Brain microvascular endothelial cell (primary cell): ENCODE measurements at regions not wholly inside any gene's neighbourhood (a gene's known extent, or its start where the extent isn't known, plus 50 kb on each side); places are given as distances from the start of the nearest gene placed in this dataset.
"Not testable (repeated sequence)": the region's sequence is repeated elsewhere in the genome, so short reads cannot be mapped to it uniquely, and the experiment has no call there.

Experiments
- DNase-seq: peaks from one replicate; pipeline ENCODE4 v3.0.0-alpha.2; 2020
- H3K27ac ChIP-seq: fragments of 250-450 bp; sonication (Bioruptor Pico); 2 replicates; pipeline ENCODE4 v1.5.1; 2020; ENCODE audit warnings: mild to moderate bottlenecking, moderate library complexity
- H3K27me3 ChIP-seq: fragments of 250-450 bp; sonication (Bioruptor Pico); replicated peaks from 2 replicates; pipeline ENCODE4 v1.5.1; 2020; ENCODE audit warnings: mild to moderate bottlenecking
- H3K36me3 ChIP-seq: fragments of 250-450 bp; sonication (Bioruptor Pico); replicated peaks from 2 replicates; pipeline ENCODE4 v1.5.1; 2020; ENCODE audit warnings: mild to moderate bottlenecking
- H3K4me3 ChIP-seq: 2 replicates; pipeline ENCODE4 v1.5.1; 2011; ENCODE audit warnings: low read depth, mild to moderate bottlenecking, control low read depth, low read length, moderate library complexity
- in situ Hi-C: cut with HindIII; loops from 2 replicates; pipeline ENCODE4 v1.10.0; 2017; ENCODE audit warnings: low sequenced_read_pairs, low pct_ligation_motif_present
- TF ChIP-seq, protein P1 (sequence below): IDR thresholded peaks from 2 replicates; pipeline ENCODE4 v1.5.1; 2011; ENCODE audit warnings: low read depth, mild to moderate bottlenecking, moderate library complexity, low read length, control low read depth, inconsistent platforms; ENCODE audit errors: missing control alignments

DNA sequence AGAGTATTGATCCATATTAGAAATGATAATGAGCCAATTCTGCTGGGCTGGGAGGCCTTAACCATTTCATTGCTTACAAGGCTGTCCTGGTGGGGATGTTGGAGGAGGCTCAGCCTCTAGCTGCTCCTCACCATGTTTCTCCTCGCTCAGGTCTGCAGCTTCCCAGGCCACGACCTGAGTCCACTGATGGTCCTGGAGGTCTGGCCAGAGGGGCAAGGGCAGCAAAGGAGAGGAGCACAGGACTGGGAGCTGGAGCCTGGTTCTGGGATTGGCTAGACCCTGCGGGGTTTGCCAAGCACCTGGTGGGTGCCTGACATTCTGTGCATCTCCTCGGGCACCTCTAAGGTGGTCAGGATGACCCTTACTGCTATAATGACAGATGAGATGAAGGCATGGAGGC lies 92.6 kb downstream of the KIF26A start:
- no peaks in the 10 kb centered on the region for H3K27me3 ChIP-seq
- no peak for DNase-seq
- no peak overlapping the region for H3K27ac ChIP-seq
- in situ Hi-C loops, result no loop called here
- H3K4me3 ChIP-seq, result no peak overlapping the region
- no peaks in the 10 kb centered on the region for H3K36me3 ChIP-seq
- TF ChIP-seq, protein P1, sequence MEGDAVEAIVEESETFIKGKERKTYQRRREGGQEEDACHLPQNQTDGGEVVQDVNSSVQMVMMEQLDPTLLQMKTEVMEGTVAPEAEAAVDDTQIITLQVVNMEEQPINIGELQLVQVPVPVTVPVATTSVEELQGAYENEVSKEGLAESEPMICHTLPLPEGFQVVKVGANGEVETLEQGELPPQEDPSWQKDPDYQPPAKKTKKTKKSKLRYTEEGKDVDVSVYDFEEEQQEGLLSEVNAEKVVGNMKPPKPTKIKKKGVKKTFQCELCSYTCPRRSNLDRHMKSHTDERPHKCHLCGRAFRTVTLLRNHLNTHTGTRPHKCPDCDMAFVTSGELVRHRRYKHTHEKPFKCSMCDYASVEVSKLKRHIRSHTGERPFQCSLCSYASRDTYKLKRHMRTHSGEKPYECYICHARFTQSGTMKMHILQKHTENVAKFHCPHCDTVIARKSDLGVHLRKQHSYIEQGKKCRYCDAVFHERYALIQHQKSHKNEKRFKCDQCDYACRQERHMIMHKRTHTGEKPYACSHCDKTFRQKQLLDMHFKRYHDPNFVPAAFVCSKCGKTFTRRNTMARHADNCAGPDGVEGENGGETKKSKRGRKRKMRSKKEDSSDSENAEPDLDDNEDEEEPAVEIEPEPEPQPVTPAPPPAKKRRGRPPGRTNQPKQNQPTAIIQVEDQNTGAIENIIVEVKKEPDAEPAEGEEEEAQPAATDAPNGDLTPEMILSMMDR, result no peak

DNA sequence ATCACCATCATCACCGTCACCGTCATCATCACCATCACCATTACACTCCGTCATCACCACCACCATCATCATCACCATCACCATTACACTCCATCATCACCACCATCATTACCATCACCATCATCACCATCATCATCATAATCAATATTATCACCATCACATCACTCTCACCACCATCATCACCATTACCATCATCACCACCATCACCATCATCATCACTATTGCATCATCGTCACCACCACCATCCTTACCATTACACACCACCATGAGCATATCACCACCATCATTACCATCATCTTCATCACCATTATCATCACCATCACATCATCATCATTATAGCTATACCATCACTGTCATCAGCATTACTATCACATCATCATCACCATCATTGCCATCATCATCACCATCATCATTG lies 93.7 kb downstream of the KIF26A start:
- TF ChIP-seq, protein P1, result no peak

DNA sequence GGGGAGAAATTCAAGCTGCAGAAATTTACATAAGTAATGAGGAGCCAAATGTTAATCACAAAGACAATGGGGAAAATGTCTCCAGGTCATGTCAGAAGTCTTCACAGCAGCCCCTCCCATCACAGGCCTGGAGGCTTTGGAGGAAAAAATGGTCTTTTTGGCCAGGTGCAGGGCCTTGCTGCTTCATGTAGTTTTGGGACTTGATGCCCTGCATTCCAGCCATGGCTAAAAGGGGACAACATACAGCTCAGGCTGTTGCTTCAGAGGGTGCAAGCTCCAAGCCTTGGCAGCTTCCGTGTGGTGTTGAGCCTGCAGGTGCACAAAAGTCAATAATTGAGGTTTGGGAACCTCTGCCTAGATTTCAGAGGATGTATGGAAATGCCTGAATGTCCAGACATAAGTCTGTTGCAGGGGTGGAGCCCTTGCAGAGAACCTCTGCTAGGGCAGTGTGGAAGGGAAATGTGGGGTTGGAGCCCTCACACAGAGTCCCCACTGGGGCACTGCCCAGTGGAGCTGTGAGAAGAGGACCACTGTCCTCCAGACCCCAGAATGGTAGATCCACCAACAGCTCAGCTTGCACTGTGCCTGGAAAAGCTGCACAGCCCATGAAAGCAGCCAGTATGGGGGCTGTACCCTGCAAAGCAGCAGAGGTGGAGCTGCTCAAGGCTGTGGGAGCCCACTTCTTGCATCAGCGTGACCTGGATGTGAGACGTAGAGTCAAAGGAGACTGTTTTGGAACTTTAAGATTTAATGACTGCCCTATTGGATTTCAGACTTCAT lies 95.8 kb downstream of the KIF26A start:
- H3K36me3 ChIP-seq, in situ Hi-C loops, H3K27me3 ChIP-seq, H3K4me3 ChIP-seq, H3K27ac ChIP-seq, DNase-seq: not testable (repeated sequence)

More for the DNA sequence above, 93.7 kb downstream of the KIF26A start:
- in situ Hi-C loops, result no loop called here
- H3K27me3 ChIP-seq, result no peaks in the 10 kb centered on the region
- no peak for DNase-seq
- H3K27ac ChIP-seq, result no peak overlapping the region
- H3K4me3 ChIP-seq, result no peak overlapping the region
- no peaks in the 10 kb centered on the region for H3K36me3 ChIP-seq

DNA sequence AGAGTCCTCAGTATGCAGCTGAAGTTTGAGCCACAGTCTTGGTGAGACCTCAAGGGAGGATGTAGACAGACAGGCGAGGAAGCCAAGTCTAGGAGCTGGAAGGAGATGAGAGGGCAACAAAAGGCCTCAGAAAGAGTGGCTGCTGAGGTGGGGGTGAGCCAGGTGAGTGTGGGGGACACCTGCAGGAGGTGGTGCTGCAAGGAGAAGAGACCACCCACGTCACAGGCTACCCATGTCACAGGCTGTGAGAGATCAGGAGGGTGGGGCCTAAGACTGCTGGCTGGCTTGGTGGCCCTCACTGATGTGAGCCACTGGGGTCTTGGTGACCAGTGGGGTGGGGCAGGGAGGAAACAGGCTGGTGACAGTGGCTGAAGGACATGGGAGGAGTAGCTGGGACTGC lies 97.3 kb downstream of the KIF26A start:
- DNase-seq, result no peak
- no peaks in the 10 kb centered on the region for H3K36me3 ChIP-seq
- TF ChIP-seq, protein P1, result no peak
- in situ Hi-C loops, result no loop called here
- no peaks in the 10 kb centered on the region for H3K27me3 ChIP-seq
- no peak overlapping the region for H3K27ac ChIP-seq
- no peak overlapping the region for H3K4me3 ChIP-seq

DNA sequence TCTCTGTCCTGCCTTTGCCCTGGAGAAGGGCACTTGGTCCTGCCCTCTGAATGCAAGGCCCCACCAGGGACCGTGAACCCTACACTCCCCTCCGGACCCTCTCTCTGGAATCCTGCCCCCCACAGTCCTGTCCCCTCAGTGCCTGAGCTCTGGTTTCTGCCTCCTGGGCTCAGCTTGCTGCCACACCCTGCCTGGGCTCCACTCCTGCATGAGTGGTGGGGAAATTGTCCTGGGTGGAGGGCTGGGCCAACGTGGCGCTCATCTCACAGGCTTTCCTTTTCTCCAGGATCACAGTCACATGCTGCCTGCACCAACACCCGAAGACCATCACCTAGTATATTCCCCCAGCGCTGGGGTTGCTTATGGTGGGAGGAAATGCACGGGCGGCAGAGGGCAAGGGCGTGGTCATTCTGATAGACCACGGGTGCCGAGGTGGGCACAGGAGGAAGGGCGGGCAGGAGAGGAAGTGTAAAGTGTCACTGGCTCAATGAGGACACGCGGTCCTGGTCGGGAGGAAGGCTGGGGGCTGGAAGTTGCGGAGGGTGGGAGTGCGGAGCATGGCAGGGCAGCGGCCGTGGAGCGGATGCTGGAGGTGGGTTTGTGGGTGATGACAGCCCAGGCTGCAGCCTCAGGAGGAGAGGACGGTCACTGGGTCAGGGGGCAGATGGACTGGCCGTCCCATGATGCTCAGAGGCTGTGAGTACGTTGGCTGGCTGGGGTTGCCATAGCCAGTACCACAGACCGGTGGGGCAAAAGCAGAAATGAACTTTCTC lies 99.5 kb downstream of the KIF26A start:
- Histone ChIP-seq H3K4me3 (no peak overlapping the region), H3K27me3 (no peaks in the 10 kb centered on the region), H3K36me3 (no peaks in the 10 kb centered on the region), H3K27ac (no peak overlapping the region)
- DNase-seq, result no peak
- in situ Hi-C loops, result no loop called here
- TF ChIP-seq, protein P1, result no peak

DNA sequence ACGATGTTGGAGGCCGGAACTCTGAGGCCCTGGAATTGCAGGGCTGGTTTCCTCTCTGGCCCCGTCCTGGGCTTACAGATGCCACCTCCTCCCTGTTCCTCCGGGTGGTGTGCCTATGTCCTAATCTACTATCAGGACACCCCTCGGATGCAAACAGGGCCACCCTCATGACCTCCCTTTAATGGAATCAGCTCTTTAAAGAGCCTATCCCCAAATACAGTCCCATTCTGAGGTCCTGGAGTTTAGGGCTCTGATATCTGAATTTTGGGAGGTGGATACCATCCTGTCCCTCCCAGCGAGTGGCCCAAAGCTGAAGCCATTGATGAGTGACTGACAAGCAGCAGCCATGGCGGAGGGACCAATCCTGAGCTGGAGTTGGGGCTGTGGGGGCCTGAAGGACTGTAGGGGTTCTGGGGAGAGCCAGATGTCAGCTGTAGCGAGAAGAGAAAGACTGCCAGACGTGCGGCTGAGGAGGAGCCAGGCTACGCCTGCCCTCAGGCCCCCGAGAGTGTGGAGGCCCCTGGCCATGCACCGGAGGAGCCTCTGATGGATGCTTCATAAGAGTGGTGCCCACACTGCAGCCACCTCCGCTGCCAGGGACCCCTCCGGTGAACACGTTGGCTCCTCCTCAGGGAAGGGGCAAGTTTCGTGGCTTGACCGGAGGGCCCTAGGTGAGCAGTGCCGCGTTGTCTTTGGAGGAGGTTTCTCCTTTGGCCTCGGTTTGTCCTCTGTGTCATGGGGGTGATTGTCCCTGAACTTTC lies 100.2 kb downstream of the KIF26A start:
- TF ChIP-seq, protein P1, result no peak
- no peak for DNase-seq
- no peak overlapping the region for H3K4me3 ChIP-seq
- in situ Hi-C loops, result no loop called here
- H3K27me3 ChIP-seq, result no peaks in the 10 kb centered on the region
- H3K36me3 ChIP-seq, result no peaks in the 10 kb centered on the region
- no peak overlapping the region for H3K27ac ChIP-seq
